ENCODE measurements at regions not wholly inside any gene's neighbourhood (a gene's known extent, or its start where the extent isn't known, plus 50 kb on each side); places are given as distances from the start of the nearest gene placed in this dataset.

GRCh38 chr5:98608052-98608451 is 165.4 kb upstream of the RGMB start:
- no peak for DNase-seq (ENCODE audit: low read depth)

- DNase-seq (ENCODE audit: low read depth): no peak
Measured at GRCh38 chr5:98614341-98614740, 159.1 kb upstream of the RGMB start.

- no peak for DNase-seq (ENCODE audit: low read depth)
Measured at GRCh38 chr5:98621821-98622220, 151.6 kb upstream of the RGMB start.

- DNase-seq (ENCODE audit: low read depth): no peak
Measured at GRCh38 chr5:98624145-98624880, 149.2 kb upstream of the RGMB start.

GRCh38 chr5:98627121-98627520 is 146.3 kb upstream of the RGMB start:
- DNase-seq (ENCODE audit: low read depth): no peak

GRCh38 chr5:98630621-98631020 is 142.8 kb upstream of the RGMB start:
- DNase-seq (ENCODE audit: low read depth): no peak

GRCh38 chr5:98631311-98632054 is 142.0 kb upstream of the RGMB start:
- peak; percentile 94 for DNase-seq (ENCODE audit: low read depth)

- DNase-seq (ENCODE audit: low read depth): peak; percentile 29
Measured at GRCh38 chr5:98635656-98636055, 137.8 kb upstream of the RGMB start.

GRCh38 chr5:98637116-98637515 is 136.3 kb upstream of the RGMB start:
- no peak for DNase-seq (ENCODE audit: low read depth)

GRCh38 chr5:98637557-98637956 is 135.9 kb upstream of the RGMB start:
- no peak for DNase-seq (ENCODE audit: low read depth)

- DNase-seq (ENCODE audit: low read depth): no peak
Measured at GRCh38 chr5:98638111-98638510, 135.4 kb upstream of the RGMB start.

GRCh38 chr5:98638701-98639100 is 134.8 kb upstream of the RGMB start:
- DNase-seq (ENCODE audit: low read depth): peak; percentile 66

- no peak for DNase-seq (ENCODE audit: low read depth)
Measured at GRCh38 chr5:98639274-98639673, 134.2 kb upstream of the RGMB start.

- DNase-seq (ENCODE audit: low read depth): no peak
Measured at GRCh38 chr5:98641671-98642070, 131.8 kb upstream of the RGMB start.

GRCh38 chr5:98643569-98643968 is 129.9 kb upstream of the RGMB start:
- no peak for DNase-seq (ENCODE audit: low read depth)

- no peak for DNase-seq (ENCODE audit: low read depth)
Measured at GRCh38 chr5:98651715-98652114, 121.7 kb upstream of the RGMB start.

- DNase-seq (ENCODE audit: low read depth): no peak
Measured at GRCh38 chr5:98656125-98656795, 117.2 kb upstream of the RGMB start.

- DNase-seq (ENCODE audit: low read depth): no peak
Measured at GRCh38 chr5:98656796-98657195, 116.7 kb upstream of the RGMB start.

- DNase-seq (ENCODE audit: low read depth): no peak
Measured at GRCh38 chr5:98657559-98657958, 115.9 kb upstream of the RGMB start.

- no peak for DNase-seq (ENCODE audit: low read depth)
Measured at GRCh38 chr5:98663521-98663920, 109.9 kb upstream of the RGMB start.

GRCh38 chr5:98664736-98665135 is 108.7 kb upstream of the RGMB start:
- DNase-seq (ENCODE audit: low read depth): no peak

- no peak for DNase-seq (ENCODE audit: low read depth)
Measured at GRCh38 chr5:98679963-98680362, 93.5 kb upstream of the RGMB start.

- DNase-seq (ENCODE audit: low read depth): no peak
Measured at GRCh38 chr5:98690002-98690401, 83.5 kb upstream of the RGMB start.

All from GM04504 (cell line).